Head of caudate nucleus (tissue), 42 donors: ENCODE measurements at regions not wholly inside any gene's neighbourhood (a gene's known extent, or its start where the extent isn't known, plus 50 kb on each side); places are given as distances from the start of the nearest gene placed in this dataset.
"Not testable (repeated sequence)": the region's sequence is repeated elsewhere in the genome, so short reads cannot be mapped to it uniquely, and the experiment has no call there.

Experiments used
- DNase-seq, 42 donors: peaks; one replicate each; pipeline versions ENCODE4 v3.0.0 to v3.0.0-alpha.2; 2020 to 2021; ENCODE audit warnings: mixed read lengths in 7 of 42
- intact Hi-C: fragments of 100-400 bp; cut with DNase I; formaldehyde crosslinking; loops from one replicate; pipeline ENCODE4 v1.15.0; 2022

GRCh38 chr11:38011496-38011895 is 1413.5 kb upstream of the RAG2 start:
- no peak for DNase-seq
- intact Hi-C loops: no loop called here

- DNase-seq: no peak
- intact Hi-C loops: no loop called here
These were observed 1411.9 kb upstream of the RAG2 start for GRCh38 chr11:38009932-38010331.

GRCh38 chr11:38006466-38006865 is 1408.4 kb upstream of the RAG2 start:
- no peak for DNase-seq
- intact Hi-C loops: no loop called here

- intact Hi-C loops: no loop called here
- DNase-seq: no peak
These were observed 1407.6 kb upstream of the RAG2 start for GRCh38 chr11:38005597-38005996.

GRCh38 chr11:37999171-37999570 is 1401.1 kb upstream of the RAG2 start:
- intact Hi-C loops: no loop called here
- no peak for DNase-seq

GRCh38 chr11:37995886-37996285 is 1397.8 kb upstream of the RAG2 start:
- DNase-seq: no peak
- intact Hi-C loops: no loop called here

- intact Hi-C loops: no loop called here
- DNase-seq: no peak
These were observed 1390.0 kb upstream of the RAG2 start for GRCh38 chr11:37988031-37988430.

- intact Hi-C loops: no loop called here
- no peak for DNase-seq
These were observed 1387.0 kb upstream of the RAG2 start for GRCh38 chr11:37984991-37985390.

GRCh38 chr11:37978647-37979046 is 1380.6 kb upstream of the RAG2 start:
- DNase-seq: no peak
- intact Hi-C loops: no loop called here

- no peak for DNase-seq
- intact Hi-C loops: no loop called here
These were observed 1375.9 kb upstream of the RAG2 start for GRCh38 chr11:37973941-37974340.

- intact Hi-C loops: no loop called here
- no peak for DNase-seq
These were observed 1374.7 kb upstream of the RAG2 start for GRCh38 chr11:37972691-37973090.

GRCh38 chr11:37969336-37969735 is 1371.3 kb upstream of the RAG2 start:
- intact Hi-C loops, DNase-seq: not testable (repeated sequence)

- intact Hi-C loops: no loop called here
- DNase-seq: no peak
These were observed 1370.1 kb upstream of the RAG2 start for GRCh38 chr11:37968148-37968547.

GRCh38 chr11:37967635-37968034 is 1369.6 kb upstream of the RAG2 start:
- no peak for DNase-seq
- intact Hi-C loops: no loop called here

- intact Hi-C loops: no loop called here
- no peak for DNase-seq
These were observed 1365.4 kb upstream of the RAG2 start for GRCh38 chr11:37963440-37963839.

- DNase-seq: no peak
- intact Hi-C loops: no loop called here
These were observed 1359.7 kb upstream of the RAG2 start for GRCh38 chr11:37957717-37958116.

GRCh38 chr11:37951996-37952395 is 1354.0 kb upstream of the RAG2 start:
- intact Hi-C loops: no loop called here
- DNase-seq: no peak

- intact Hi-C loops: no loop called here
These were observed 1350.2 kb upstream of the RAG2 start for GRCh38 chr11:37948258-37948657.

GRCh38 chr11:37947821-37948220 is 1349.8 kb upstream of the RAG2 start:
- DNase-seq: no peak
- intact Hi-C loops: no loop called here

More at GRCh38 chr11:37948258-37948657, 1350.2 kb upstream of the RAG2 start:
- no peak for DNase-seq

GRCh38 chr11:37946155-37946766 is 1348.2 kb upstream of the RAG2 start:
- intact Hi-C loops: no loop called here
- peak in 13 of 42 donors; percentile 2 to 57 (median 15) for DNase-seq

GRCh38 chr11:37942081-37942480 is 1344.0 kb upstream of the RAG2 start:
- no peak for DNase-seq
- intact Hi-C loops: no loop called here
